CD4-positive, alpha-beta T cell treated with Interleukin-17A for 4 hours (primary cell): ENCODE measurements at regions not wholly inside any gene's neighbourhood (a gene's known extent, or its start where the extent isn't known, plus 50 kb on each side); places are given as distances from the start of the nearest gene placed in this dataset.

Experiments
- DNase-seq: peaks from one replicate; pipeline ENCODE4 v3.0.0-alpha.2; 2020; ENCODE audit warnings: mixed read lengths

- DNase-seq = no peak
Measured at GRCh38 chr6:129967427-129967826, 51.0 kb upstream of the L3MBTL3 start.

GRCh38 chr6:129966125-129966524, 52.3 kb upstream of the L3MBTL3 start:
- DNase-seq = no peak

GRCh38 chr6:129965096-129965495, 53.3 kb upstream of the L3MBTL3 start:
- DNase-seq = no peak

- DNase-seq = no peak
Measured at GRCh38 chr6:129959358-129959930, 58.9 kb upstream of the L3MBTL3 start.

- no peak for DNase-seq
Measured at GRCh38 chr6:129957941-129958898, 60.2 kb upstream of the L3MBTL3 start.

- DNase-seq = no peak
Measured at GRCh38 chr6:129955584-129955983, 62.8 kb upstream of the L3MBTL3 start.

GRCh38 chr6:129954749-129955431, 63.5 kb upstream of the L3MBTL3 start:
- DNase-seq = no peak

- DNase-seq = no peak
Measured at GRCh38 chr6:129947797-129948196, 70.6 kb upstream of the L3MBTL3 start.

GRCh38 chr6:129946439-129947140, 71.8 kb upstream of the L3MBTL3 start:
- no peak for DNase-seq

GRCh38 chr6:129943637-129944271, 74.6 kb upstream of the L3MBTL3 start:
- DNase-seq = no peak

GRCh38 chr6:129940454-129941195, 77.8 kb upstream of the L3MBTL3 start:
- DNase-seq = no peak

- no peak for DNase-seq
Measured at GRCh38 chr6:129938249-129939020, 77.3 kb upstream of the TMEM244 start.

GRCh38 chr6:129936329-129937165, 75.4 kb upstream of the TMEM244 start:
- DNase-seq = peak; percentile 68

- no peak for DNase-seq
Measured at GRCh38 chr6:129932321-129932720, 71.2 kb upstream of the TMEM244 start.

- no peak for DNase-seq
Measured at GRCh38 chr6:129929433-129929832, 68.3 kb upstream of the TMEM244 start.

- no peak for DNase-seq
Measured at GRCh38 chr6:129923530-129924250, 62.6 kb upstream of the TMEM244 start.

- DNase-seq = no peak
Measured at GRCh38 chr6:129921169-129921817, 60.2 kb upstream of the TMEM244 start.

- DNase-seq = no peak
Measured at GRCh38 chr6:129920103-129920798, 59.1 kb upstream of the TMEM244 start.
